ENCODE measurements at regions not wholly inside any gene's neighbourhood (a gene's known extent, or its start where the extent isn't known, plus 50 kb on each side); places are given as distances from the start of the nearest gene placed in this dataset.
"Not testable (repeated sequence)": the region's sequence is repeated elsewhere in the genome, so short reads cannot be mapped to it uniquely, and the experiment has no call there.

DNA sequence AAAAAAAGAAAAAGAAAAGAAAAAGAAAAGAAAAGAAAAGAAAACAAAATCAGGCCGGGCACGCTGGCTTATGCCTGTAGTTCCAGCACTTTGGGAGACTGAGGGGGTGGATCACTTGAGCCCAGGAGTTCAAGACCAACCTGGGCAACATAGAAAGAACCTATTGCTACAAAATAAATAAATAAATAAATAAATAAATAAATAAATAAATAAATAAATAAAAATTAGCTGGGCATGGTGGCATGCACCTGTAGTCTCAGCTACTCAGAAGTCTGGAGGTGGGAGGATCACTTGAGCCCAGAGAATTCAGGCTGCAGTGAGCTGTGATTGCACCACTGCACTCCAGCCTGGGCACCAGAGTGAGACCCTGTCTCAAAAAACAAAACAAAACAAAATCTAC, 809.7 kb upstream of the AUTS2 start:
- not testable (repeated sequence) for DNase-seq

DNA sequence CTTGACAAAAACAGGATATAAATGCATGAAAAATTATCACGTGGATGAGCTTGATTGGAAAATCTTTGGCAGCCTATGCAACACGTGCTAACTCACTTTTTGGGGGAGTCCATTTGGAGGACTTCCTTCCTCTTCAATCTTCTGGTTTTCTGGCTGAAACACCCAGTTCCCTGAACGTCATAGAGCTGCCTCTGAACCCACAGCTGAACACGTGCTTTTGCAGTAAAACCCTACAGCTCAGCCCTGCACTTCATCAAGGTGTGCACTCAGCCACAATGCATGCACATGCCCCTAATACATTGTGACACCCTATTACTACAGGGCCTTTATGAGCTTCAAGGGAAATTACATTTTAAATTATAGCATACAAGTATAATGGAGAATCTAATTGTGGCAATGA, 808.7 kb upstream of the AUTS2 start:
- no peak for DNase-seq

DNA sequence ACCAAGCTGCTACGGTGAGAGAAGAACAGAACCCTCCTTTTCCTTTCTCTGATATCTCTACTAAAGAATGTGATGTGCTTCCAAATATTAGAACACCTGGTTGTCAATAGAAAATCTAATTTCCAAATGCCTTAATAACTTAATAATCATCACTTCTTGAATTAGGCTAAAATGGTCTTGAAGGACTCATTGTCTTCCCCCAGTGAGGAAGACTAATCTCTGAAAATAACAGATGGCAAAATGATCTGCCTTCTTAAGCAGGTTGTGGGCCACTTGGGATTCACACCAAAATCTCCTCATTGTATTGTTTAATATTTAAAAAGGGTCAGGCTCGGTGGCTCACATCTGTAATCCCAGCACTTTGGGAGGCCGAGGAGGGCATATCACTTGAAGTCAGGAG, 805.9 kb upstream of the AUTS2 start:
- no peak for DNase-seq

- DNase-seq = no peak
Observed at GRCh38 chr7:68793513-68793912, 804.8 kb upstream of the AUTS2 start.

- DNase-seq = no peak
Observed at GRCh38 chr7:68800316-68800715, 798.0 kb upstream of the AUTS2 start.

- no peak for DNase-seq
Observed at GRCh38 chr7:68805159-68805558, 793.1 kb upstream of the AUTS2 start.

DNA sequence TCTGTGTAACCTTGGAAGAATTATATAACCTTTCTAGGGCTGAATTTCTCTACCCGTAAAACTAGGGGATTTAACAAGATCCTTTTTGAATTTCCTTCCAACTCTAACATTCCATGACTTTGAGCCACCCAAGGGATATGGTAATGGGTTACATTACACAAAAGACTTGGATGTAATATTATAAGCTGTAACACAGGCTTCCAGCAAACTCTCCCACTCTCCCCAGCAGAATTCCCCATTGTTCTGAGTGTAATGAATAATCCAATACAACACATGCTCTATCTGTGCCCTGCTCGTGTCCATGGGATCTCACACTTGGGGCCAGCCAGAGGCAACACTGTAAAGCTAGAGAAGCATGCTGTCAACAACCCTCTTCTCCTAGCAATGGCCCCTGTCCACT, 790.6 kb upstream of the AUTS2 start:
- DNase-seq = no peak

DNA sequence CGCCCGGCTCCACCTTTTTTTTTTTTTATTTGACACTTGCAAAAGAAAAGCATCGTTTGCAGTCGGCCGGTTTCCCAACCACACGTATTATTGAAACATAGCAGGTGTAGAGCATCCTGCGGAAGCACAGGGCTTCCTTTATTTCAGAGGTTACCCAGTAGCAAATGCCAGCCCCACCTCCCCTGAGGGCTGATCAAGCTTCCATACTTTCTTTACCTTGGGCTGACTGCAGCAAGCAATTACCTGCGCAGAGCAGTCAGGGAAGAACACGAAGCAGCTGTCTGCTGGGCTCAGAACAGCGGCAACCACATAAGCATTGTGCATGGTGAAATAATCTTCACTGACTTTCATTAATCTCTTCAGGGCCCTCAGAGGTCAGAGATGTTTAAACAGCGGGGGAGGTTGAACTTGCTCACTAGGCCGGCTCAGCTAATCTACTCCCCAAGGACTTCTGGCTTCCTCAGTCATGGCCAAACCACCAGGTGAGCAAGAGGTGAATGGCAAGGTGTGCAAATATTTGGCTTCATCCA, 784.7 kb upstream of the AUTS2 start:
- no peak for DNase-seq

GRCh38 chr7:68816491-68816890, 781.8 kb upstream of the AUTS2 start:
- DNase-seq = no peak

DNA sequence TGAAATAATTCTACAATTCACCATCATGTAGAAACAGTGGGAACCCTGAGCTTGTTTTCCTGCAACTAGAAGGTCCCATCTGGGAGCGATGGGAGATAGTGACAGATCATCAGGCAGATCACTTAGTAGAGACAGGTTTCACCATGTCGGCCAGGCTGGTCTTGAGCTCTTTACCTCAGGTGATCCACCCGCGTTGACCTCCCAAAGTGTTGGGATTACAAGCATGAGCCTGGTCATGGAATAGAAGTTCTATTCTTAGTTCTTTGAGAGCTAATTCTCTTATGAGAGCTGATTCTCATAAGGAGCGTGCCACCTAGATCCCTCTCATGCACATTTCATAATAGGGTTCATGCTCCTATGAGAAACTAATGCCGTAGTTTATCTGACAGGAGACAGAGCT, 778.0 kb upstream of the AUTS2 start:
- no peak for DNase-seq

DNA sequence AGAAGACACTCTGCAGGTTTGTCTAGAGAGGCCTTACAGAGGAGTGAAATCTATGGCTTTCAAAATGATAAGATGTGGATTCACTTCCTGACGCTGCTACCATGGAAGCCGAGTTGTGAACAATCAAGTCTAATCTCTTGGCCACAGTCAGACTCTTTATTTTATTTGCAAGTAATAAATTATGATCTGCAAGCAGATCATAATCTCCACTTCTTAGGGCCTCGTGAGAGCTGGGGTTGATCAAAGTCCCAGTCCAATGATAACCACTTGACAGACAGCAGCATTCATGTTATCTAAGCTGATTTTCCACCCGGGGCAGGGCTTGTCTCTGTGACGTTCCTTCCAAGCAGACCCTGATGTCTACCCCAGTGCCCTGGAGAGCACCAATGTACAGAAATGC, 776.4 kb upstream of the AUTS2 start:
- no peak for DNase-seq

DNA sequence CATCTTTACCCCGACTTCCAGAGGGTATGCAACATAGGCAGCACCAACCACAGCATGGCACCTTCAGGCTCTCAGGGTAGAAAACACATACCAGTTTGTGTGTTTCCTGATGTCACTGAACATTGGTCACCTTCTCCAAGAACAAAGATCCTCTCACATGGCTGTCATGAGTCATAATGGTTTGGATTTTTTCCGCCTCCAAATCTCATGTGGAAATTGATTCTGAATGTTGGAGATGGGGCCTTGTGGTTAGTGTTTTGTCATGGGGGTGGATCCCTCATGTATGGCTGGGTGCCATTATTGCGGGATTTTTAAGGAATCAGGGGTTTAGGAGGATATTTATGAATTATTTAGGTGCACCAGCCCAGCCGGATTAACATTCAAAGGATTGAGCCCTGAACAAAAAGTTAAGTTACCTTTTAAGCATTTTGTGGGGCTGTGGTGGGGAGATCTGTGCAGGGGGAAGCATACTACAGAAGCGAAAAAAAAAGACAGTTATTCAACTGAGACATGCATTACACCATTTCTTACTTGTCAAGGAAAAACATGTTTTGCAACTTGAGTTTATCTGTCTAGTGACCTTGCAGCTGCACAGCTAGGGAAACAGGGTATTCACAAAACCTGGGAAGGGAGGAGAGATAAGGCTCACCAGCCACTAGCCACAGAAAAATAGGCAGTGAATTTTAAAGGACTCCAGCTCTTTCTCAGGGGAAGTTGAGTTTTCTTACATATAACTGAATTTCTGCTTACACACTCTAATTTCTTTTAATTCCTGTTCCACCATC, 774.1 kb upstream of the AUTS2 start:
- DNase-seq = peak; percentile 4

GRCh38 chr7:68828575-68828974, 769.7 kb upstream of the AUTS2 start:
- no peak for DNase-seq

DNA sequence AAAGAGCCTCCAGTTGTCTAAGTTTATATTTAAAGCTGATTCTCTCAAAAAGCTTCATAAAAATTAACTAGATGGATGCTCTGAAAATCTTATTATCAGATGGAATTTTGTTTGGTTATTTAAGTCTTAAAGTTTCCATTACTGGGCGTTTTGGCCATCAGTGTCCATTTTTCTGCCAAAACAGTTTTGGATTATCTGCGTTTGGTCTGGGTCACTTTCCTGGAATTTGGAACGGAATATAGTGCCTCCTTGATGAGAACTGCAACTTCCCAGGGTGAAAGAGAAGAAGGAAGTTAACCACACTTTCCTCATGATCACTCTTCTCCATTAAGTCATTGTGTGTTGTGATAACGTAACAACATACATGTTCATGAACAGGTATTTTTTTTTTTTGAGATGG, 764.9 kb upstream of the AUTS2 start:
- no peak for DNase-seq

- DNase-seq = no peak
Observed at GRCh38 chr7:68839014-68839413, 759.3 kb upstream of the AUTS2 start.

DNA sequence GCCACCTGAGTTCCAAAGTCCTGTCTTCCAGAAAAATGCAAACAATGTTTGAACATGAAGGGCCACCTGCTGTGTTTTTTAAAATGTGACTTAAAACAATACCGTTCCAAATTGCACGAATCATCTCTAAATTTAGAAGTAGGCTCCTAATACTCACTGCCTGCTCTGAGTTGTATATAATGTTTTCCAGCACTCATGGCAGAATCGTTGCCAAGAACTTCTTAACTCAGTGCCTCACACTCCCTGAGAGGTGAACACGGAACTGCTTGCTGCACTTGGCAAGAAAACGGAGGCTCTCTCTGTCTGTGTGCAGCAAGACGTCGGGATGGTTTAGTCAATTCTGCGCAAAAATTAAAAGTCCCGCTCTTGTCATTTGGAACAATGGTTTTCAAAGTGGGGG, 757.3 kb upstream of the AUTS2 start:
- peak; percentile 29 for DNase-seq

DNA sequence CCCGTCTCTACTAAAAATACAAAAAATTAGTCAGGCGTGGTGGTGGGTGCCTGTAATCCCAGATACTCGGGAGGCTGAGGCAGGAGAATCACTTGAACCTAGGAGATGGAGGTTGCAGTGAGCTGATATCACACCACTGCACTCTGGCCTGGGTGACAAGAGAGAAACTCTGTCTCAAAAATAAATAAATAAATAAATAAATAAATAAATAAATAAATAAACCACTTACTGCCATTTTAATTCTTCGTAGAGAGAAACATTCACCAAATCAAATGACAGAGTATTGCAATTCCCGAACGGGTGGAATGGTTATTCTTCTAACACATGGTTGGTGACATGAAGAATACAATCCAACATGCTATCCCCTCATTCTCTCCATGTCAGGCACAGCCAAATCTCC, 754.3 kb upstream of the AUTS2 start:
- not testable (repeated sequence) for DNase-seq

DNA sequence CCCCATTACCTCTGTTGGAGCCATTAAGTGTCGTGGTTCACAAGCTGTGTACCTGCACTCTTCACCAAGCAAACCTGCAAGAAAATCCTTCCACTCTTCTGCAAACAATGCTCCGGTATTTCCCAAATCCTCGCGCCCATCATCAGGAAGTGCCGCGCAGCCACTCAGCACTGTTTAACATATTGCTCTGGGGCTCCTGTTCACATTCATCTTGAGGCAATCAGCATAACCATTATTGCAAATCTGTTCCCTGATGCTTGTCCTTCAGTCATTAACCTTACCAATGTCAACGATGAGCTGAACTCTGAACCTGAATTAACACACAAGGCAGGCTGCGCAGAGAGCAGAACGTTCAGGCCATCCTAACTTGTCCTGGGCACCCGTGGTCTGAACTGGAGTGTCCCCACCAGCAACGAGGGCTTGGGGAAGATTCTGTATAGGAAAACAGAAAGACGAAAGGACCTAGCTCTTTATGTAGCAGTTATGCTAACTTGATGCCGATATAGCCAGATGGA, 751.4 kb upstream of the AUTS2 start:
- DNase-seq = no peak

GRCh38 chr7:68853254-68853653, 745.0 kb upstream of the AUTS2 start:
- DNase-seq = no peak

DNA sequence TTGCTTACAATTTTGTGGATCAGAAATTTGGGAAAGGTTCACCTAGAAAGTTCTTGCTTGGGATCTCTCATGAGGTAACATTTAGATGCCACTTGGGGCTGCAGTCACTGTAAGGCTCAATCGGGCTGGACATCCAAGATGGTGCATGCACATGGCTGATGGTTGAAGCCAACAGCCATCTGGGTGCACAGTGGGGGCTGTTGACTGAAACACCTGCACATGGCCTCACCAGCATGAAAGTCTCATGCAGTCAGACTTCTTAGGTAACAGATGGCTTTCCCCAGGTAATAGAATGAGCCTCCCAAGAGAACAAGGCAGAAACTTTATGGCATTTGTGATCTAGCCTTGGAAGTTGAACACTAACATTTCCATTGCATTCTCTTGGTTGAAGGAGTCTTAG, 740.7 kb upstream of the AUTS2 start:
- no peak for DNase-seq

DNA sequence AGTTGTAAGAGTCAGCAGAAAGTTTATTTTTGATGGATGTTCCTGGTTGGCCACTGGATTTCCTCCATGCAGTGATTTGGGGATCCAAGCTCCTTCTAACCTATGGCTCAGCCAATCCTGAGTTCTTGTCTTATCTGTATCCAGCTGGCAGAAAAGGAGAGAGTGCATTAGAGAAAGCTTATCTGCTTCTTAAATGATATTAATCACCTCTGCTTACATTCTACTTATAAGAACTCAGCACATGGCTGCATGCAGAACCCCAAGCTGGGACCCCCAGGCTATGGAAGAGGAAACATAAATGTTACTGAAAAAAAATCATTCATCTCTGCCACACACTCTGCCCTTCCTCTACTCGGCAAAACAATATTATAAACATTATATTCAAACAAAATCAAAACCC, 739.8 kb upstream of the AUTS2 start:
- no peak for DNase-seq

- DNase-seq = no peak
Observed at GRCh38 chr7:68861171-68861570, 737.1 kb upstream of the AUTS2 start.

DNA sequence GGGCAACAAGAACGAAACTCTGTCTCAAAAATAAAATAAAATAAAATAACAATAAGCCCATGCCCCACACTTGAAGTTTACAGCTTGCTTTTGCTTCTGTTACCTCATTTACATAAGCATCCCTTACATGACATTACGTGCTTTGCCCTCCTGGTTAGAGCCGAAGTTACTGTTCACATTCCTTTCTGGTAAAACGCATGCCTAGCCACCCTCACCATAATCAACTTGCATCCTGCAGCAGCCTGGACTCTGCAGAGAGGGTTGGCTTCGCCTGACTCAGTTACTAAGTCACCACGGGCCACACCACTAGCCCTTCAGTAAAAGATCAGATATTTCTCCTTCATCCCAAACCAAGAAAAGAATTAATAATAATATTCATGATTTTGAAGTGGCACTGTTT, 736.0 kb upstream of the AUTS2 start:
- DNase-seq = no peak

DNA sequence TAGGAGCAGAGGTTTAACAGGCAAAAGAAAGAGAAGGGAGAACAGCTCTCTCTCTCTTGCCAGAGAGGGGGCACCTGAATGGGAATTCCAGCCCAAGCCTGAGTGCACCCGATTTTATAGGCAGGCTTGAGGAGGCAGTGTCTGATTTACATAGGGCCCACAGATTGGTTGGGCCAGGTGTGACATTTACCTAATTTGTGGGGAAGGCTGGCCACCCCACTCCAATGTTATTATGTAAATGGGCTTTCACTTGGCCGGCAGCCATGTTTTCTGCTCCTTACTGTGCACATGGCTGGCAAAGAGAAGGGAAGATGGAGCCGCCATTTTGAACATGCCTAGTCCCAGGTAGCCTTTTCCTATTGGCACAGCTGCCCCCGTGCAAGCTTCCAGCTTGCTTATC, 735.5 kb upstream of the AUTS2 start:
- no peak for DNase-seq
